ENCODE measurements at regions not wholly inside any gene's neighbourhood (a gene's known extent, or its start where the extent isn't known, plus 50 kb on each side); places are given as distances from the start of the nearest gene placed in this dataset.

GRCh38 chr3:17874636-17875035 lies 132.2 kb upstream of the TBC1D5 start:
- no peak overlapping the region for H3K27ac ChIP-seq (ENCODE audit: low read depth in 1 of 2, low read length in 2 of 2)
- no peaks in the 10 kb centered on the region for H3K4me1 ChIP-seq (ENCODE audit: insufficient read depth, low read length)
- peaks cover 0 to 4% of the 10 kb centered on the region in 2 experiments for H3K9me3 ChIP-seq (ENCODE audit: control insufficient read depth in 1 of 2, insufficient read depth in 1 of 2, low read length in 2 of 2)
- H3K27me3 Mint-ChIP-seq = peaks cover 7% of the 10 kb centered on the region
- H3K4me3 ChIP-seq (ENCODE audit: low read length) = no peak overlapping the region
- no peak overlapping the region for H3K4me3 Mint-ChIP-seq
- H3K36me3 Mint-ChIP-seq (ENCODE audit: low read depth) = no peaks in the 10 kb centered on the region
- H3K36me3 ChIP-seq (ENCODE audit: insufficient read depth, low read length) = no peaks in the 10 kb centered on the region
- H3K27ac Mint-ChIP-seq = no peak overlapping the region
- POLR2A ChIA-PET = no interaction called here
- no peak for ATAC-seq (ENCODE audit: poor library complexity)
- DNase-seq = no peak
- no peaks in the 10 kb centered on the region for H3K9me3 Mint-ChIP-seq
- H3K27me3 ChIP-seq (ENCODE audit: control insufficient read depth in 1 of 2, insufficient read depth in 2 of 2, low read length in 2 of 2) = peaks cover 0 to 3% of the 10 kb centered on the region in 2 experiments
- CTCF ChIA-PET = no interaction called here
- TF ChIP-seq, protein P1, sequence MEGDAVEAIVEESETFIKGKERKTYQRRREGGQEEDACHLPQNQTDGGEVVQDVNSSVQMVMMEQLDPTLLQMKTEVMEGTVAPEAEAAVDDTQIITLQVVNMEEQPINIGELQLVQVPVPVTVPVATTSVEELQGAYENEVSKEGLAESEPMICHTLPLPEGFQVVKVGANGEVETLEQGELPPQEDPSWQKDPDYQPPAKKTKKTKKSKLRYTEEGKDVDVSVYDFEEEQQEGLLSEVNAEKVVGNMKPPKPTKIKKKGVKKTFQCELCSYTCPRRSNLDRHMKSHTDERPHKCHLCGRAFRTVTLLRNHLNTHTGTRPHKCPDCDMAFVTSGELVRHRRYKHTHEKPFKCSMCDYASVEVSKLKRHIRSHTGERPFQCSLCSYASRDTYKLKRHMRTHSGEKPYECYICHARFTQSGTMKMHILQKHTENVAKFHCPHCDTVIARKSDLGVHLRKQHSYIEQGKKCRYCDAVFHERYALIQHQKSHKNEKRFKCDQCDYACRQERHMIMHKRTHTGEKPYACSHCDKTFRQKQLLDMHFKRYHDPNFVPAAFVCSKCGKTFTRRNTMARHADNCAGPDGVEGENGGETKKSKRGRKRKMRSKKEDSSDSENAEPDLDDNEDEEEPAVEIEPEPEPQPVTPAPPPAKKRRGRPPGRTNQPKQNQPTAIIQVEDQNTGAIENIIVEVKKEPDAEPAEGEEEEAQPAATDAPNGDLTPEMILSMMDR (IDR thresholded peaks at IDR 0.05) = no peak
- no peaks in the 10 kb centered on the region for H3K4me1 Mint-ChIP-seq (ENCODE audit: low read depth)
- intact Hi-C loops (cut with DNase I, micrococcal nuclease) = no loop called here

GRCh38 chr3:17872457-17872856 lies 130.0 kb upstream of the TBC1D5 start:
- DNase-seq (no peak), ATAC-seq (ENCODE audit: poor library complexity) (no peak)
- Mint-ChIP-seq H3K27ac (no peak overlapping the region), H3K36me3 (ENCODE audit: low read depth) (no peaks in the 10 kb centered on the region), H3K9me3 (no peaks in the 10 kb centered on the region), H3K27me3 (peaks cover 16% of the 10 kb centered on the region), H3K4me3 (no peak overlapping the region), H3K4me1 (ENCODE audit: low read depth) (no peaks in the 10 kb centered on the region)
- Histone ChIP-seq H3K27ac (ENCODE audit: low read depth in 1 of 2, low read length in 2 of 2) (no peak overlapping the region), H3K4me1 (ENCODE audit: insufficient read depth, low read length) (no peaks in the 10 kb centered on the region), H3K9me3 (ENCODE audit: control insufficient read depth in 1 of 2, insufficient read depth in 1 of 2, low read length in 2 of 2) (peaks cover 0 to 4% of the 10 kb centered on the region in 2 experiments), H3K36me3 (ENCODE audit: insufficient read depth, low read length) (no peaks in the 10 kb centered on the region), H3K4me3 (ENCODE audit: low read length) (no peak overlapping the region), H3K27me3 (ENCODE audit: control insufficient read depth in 1 of 2, insufficient read depth in 2 of 2, low read length in 2 of 2) (peaks cover 0 to 3% of the 10 kb centered on the region in 2 experiments)
- intact Hi-C loops (cut with DNase I, micrococcal nuclease) = no loop called here
- ChIA-PET CTCF (no interaction called here), POLR2A (no interaction called here)
- TF ChIP-seq, protein P1 (IDR thresholded peaks at IDR 0.05) = no peak

DNA sequence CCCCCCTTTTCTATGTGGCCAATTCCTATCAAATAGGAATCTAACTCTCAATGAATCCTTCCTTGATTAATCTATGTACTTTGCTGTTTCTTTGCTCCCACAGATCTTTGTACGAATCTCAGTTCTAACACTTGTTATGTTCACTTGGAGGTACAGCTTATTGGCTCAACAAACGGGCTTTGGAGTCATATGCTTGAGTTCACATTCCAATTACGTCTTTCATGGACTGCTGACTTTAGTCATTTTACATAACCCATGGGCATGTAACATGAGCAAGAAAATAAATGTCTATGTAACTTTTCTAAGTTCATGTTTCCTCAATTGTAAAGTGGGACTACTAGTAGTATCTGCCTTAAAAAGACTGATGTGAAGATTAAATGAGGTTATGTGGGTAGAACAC lies 123.2 kb upstream of the TBC1D5 start:
- no peaks in the 10 kb centered on the region for H3K4me1 Mint-ChIP-seq (ENCODE audit: low read depth)
- H3K27ac Mint-ChIP-seq = no peak overlapping the region
- no peaks in the 10 kb centered on the region for H3K36me3 Mint-ChIP-seq (ENCODE audit: low read depth)
- H3K9me3 Mint-ChIP-seq = no peaks in the 10 kb centered on the region
- H3K27me3 Mint-ChIP-seq = peaks cover 9% of the 10 kb centered on the region
- DNase-seq (no peak), ATAC-seq (ENCODE audit: poor library complexity) (no peak)
- Histone ChIP-seq H3K4me1 (ENCODE audit: insufficient read depth, low read length) (no peaks in the 10 kb centered on the region), H3K27me3 (ENCODE audit: control insufficient read depth in 1 of 2, insufficient read depth in 2 of 2, low read length in 2 of 2) (peaks cover 0 to 6% of the 10 kb centered on the region in 2 experiments), H3K4me3 (ENCODE audit: low read length) (no peak overlapping the region), H3K36me3 (ENCODE audit: insufficient read depth, low read length) (no peaks in the 10 kb centered on the region), H3K9me3 (ENCODE audit: control insufficient read depth in 1 of 2, insufficient read depth in 1 of 2, low read length in 2 of 2) (no peaks in the 10 kb centered on the region), H3K27ac (ENCODE audit: low read depth in 1 of 2, low read length in 2 of 2) (no peak overlapping the region)
- no peak overlapping the region for H3K4me3 Mint-ChIP-seq
- intact Hi-C loops (cut with DNase I, micrococcal nuclease) = no loop called here
- ChIA-PET CTCF (no interaction called here), POLR2A (no interaction called here)
- TF ChIP-seq, protein P1 (IDR thresholded peaks at IDR 0.05) = no peak
